GM20000 (cell line): ENCODE measurements at regions not wholly inside any gene's neighbourhood (a gene's known extent, or its start where the extent isn't known, plus 50 kb on each side); places are given as distances from the start of the nearest gene placed in this dataset.

Experiments used
- DNase-seq: peaks from one replicate; pipeline ENCODE4 v3.0.0; 2012; ENCODE audit warnings: low spot score
- TF ChIP-seq, protein P1 (sequence below): IDR thresholded peaks from 2 replicates; pipeline ENCODE4 v1.5.1; 2012; ENCODE audit warnings: mild to moderate bottlenecking, control low read depth; ENCODE audit errors: extremely low read depth, missing control alignments

DNA sequence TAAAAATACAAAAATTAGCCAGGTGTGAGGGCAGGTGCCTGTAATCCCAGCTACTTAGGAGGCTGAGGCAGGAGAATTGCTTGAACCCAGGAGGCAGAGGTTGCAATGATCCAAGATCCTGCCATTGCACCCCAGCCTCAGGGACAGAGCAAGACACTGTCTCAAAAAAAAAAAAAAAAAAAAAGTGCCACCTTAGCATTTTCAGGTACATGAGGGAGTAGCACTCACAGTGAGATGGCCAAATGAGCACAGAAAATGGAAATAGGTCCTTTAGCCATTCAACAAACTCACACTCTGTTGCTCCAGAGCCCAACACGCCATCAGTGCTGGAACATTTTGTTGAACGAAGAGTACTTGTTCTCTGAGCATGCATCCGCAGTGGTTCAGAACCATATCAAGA is 75.2 kb upstream of the MYL2 start:
- TF ChIP-seq, protein P1, sequence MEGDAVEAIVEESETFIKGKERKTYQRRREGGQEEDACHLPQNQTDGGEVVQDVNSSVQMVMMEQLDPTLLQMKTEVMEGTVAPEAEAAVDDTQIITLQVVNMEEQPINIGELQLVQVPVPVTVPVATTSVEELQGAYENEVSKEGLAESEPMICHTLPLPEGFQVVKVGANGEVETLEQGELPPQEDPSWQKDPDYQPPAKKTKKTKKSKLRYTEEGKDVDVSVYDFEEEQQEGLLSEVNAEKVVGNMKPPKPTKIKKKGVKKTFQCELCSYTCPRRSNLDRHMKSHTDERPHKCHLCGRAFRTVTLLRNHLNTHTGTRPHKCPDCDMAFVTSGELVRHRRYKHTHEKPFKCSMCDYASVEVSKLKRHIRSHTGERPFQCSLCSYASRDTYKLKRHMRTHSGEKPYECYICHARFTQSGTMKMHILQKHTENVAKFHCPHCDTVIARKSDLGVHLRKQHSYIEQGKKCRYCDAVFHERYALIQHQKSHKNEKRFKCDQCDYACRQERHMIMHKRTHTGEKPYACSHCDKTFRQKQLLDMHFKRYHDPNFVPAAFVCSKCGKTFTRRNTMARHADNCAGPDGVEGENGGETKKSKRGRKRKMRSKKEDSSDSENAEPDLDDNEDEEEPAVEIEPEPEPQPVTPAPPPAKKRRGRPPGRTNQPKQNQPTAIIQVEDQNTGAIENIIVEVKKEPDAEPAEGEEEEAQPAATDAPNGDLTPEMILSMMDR = no peak
- DNase-seq = no peak

DNA sequence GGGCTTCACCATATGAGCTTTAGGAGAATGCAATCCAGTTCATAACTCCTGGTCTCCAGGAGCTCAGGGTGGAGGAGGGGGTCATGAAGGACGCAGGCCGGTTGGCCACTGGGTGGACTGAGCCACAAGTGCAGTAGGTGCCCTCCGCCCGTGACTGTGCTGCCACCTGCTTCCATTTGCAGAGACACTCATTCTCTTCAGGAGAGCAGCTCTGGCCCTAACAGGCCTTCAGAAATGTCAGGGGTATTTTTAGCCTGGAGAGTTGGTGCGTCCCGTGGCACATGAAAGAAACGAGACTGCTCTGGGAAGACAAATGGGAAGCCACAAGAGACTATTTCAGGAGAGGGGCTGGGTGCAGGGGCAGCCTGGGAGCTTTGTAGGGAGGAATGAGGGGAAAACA is 74.6 kb upstream of the MYL2 start:
- DNase-seq = no peak
- TF ChIP-seq, protein P1 = no peak

DNA sequence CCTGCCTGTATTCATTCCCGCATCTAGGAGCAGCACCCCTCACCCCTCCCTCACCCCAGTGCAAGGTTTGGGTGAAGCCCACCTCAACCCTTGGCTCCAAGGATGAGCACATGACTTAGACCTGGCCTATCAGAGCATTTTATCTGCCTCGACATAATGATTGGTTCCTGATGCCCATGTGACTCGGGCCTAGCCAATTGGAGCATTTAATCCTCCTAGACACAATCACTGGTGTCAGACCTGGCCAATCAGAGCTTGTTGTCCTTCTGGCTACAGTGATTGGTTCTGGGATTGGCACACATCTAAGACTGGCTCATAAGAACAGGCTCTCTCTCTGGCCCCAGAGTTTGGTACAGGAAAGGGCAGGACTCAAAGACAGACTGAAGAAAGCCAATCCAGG is 73.1 kb upstream of the MYL2 start:
- TF ChIP-seq, protein P1 = no peak
- DNase-seq = no peak

DNA sequence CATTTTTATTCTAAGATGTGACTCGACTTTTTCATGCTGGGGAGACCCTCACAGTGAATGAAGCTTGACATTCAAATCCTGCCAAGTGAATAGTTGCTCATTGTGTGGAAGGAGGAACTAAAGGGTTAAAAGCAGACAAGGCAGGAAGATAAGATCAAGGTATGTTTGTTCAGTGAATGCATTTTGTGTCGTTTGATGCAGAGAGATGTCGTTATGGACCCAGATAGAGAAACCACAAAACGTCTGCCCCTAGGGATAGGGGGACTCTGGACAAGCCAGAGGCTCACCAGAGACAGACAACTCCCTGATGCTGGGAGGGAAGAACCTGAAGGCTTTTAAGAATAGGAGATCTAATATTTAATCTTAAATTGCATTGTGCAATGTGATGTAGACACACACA is 72.5 kb upstream of the MYL2 start:
- DNase-seq = no peak
- TF ChIP-seq, protein P1 = no peak

DNA sequence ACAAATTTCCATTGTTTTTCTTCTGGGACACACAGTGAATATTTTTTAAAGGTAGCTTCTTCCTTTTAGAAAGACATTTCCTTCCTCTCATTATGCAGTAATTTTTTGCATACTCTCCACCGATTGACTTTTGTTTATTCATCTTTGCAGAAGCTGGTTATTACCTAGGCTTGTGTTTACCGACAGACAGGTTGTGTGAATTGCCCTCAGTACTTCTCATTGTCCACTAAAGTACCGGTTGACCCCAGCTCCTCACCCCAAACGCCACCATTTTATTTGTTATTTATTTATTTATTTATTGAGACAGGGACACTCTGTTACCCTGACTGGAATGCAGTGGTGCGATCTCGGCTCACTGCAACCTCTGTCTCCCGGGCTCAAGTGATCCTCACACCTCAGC is 63.4 kb upstream of the MYL2 start:
- DNase-seq = no peak
- TF ChIP-seq, protein P1 = no peak

DNA sequence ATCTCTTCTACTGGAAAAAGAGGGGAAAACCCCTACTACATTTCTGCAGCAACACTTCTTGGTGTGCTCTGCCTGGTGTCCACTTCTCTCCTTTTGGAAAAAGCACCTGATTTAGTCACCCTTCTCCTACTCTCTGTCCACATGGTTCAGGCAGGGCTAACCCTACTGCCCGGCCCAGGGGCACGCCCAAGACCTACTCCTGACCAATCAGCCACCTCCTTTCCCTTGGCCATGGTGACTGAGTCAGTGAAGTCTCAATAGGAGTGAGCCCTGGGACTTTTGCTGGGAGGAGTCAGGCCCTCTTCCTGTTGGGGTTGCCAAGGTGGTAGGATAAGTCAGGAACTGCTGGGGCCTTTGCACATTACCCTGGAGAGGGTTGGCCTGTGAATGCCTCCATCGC is 52.5 kb upstream of the MYL2 start:
- TF ChIP-seq, protein P1 = no peak
- no peak for DNase-seq

DNA sequence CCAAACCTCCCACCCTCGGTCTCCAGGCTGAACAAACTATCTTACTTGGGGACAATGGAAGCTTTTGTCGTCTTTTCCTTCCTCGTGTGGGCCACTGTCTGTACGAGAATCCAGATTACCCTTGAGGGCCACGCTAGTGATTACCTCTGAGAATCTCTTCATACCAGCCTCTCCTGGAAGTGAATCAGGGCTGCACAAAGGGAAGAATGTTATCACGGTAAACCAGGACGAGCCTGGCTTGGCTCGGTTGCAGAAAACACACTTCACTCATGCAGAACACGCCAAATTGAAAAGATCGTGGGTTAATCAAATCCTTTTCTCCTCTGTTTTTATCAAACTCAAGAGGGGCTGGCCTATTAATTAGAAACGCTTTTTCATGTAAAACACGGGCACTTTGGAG is 51.6 kb upstream of the MYL2 start:
- TF ChIP-seq, protein P1 = no peak
- DNase-seq = no peak
